A549 (cell line): ENCODE measurements at regions not wholly inside any gene's neighbourhood (a gene's known extent, or its start where the extent isn't known, plus 50 kb on each side); places are given as distances from the start of the nearest gene placed in this dataset.

Source experiments
- ATAC-seq, 2 experiments: fragments of 200-7000 bp in 1 of 2; fragments of >200 bp in 1 of 2; cut with Nextera tagmentation in 1 of 2; cut with Tn5 transposase in 1 of 2; 3 replicates each; pipeline versions ENCODE4 v1.8.0 to v1.9.1; 2018 to 2020; ENCODE audit warnings: mild to moderate bottlenecking in 1 of 2, moderate library complexity in 1 of 2
- CTCF ChIA-PET: fragments of 300-600 bp; sonication (Branson Sonifier 250); formaldehyde crosslinking; extraction: SDS; loops from one replicate; lab custom pipeline; 2021; ENCODE audit warnings: antibody characterized with exemption, inconsistent platforms; lab: Yijun Ruan, JAX
- POLR2A ChIA-PET: fragments of 350-600 bp; formaldehyde crosslinking; extraction: SDS; loops from one replicate; lab custom pipeline; 2021; ENCODE audit warnings: antibody characterized with exemption, inconsistent platforms; lab: Yijun Ruan, JAX
- DNase-seq, 2 experiments: peaks; one replicate each; pipeline versions ENCODE4 v3.0.0 to v3.0.0-alpha.2; 2011 to 2016; ENCODE audit warnings: low read depth in 1 of 2, low spot score in 1 of 2
- FAIRE-seq: peaks from 2 replicates; lab custom pipeline; 2011; peaks lifted over from hg19 to GRCh38; lab: Jason Lieb, UNC
- H3K27ac ChIP-seq, 2 experiments: fragments of >200 bp; sonication (Bioruptor Twin); formaldehyde crosslinking; 3 replicates each; pipeline ENCODE4 v1.5.1; 2016 to 2017
- H3K4me1 ChIP-seq: fragments of >200 bp; sonication (Bioruptor Twin); formaldehyde crosslinking; 3 replicates; pipeline ENCODE4 v1.6.1; 2016
- H3K4me2 ChIP-seq: fragments of >200 bp; sonication (Bioruptor Twin); formaldehyde crosslinking; 3 replicates; pipeline ENCODE4 v1.6.1; 2016
- H3K4me3 ChIP-seq: fragments of >200 bp; sonication (Bioruptor Twin); formaldehyde crosslinking; 3 replicates; pipeline ENCODE4 v1.5.1; 2016
- H3K9me3 ChIP-seq: fragments of >200 bp; sonication (Bioruptor Twin); formaldehyde crosslinking; 3 replicates; pipeline ENCODE4 v1.6.1; 2016
- CBX2 ChIP-seq: fragments of 200-600 bp; sonication (generic); IDR thresholded peaks from 2 replicates; pipeline ENCODE4 v1.6.1; 2016; ENCODE audit warnings: low read depth, mild to moderate bottlenecking, borderline replicate concordance
- EHF ChIP-seq: fragments of 250-450 bp; sonication (Bioruptor Pico); IDR thresholded peaks from 2 replicates; pipeline ENCODE4 v1.5.0; 2020; ENCODE audit warnings: mild to moderate bottlenecking
- ELK1 ChIP-seq: fragments of 150-350 bp; IDR thresholded peaks from 2 replicates; pipeline ENCODE4 v1.6.1; 2014; ENCODE audit warnings: low read depth, mild to moderate bottlenecking, low read length
- EP300 ChIP-seq, 2 experiments: fragments of >200 bp; sonication (Bioruptor Twin); formaldehyde crosslinking; IDR thresholded peaks; 2 replicates in 1 of 2; 3 replicates in 1 of 2; pipeline ENCODE4 v1.6.1; 2016 to 2017
- FOSB ChIP-seq: fragments of 250-450 bp; sonication (Bioruptor Pico); IDR thresholded peaks from 2 replicates; pipeline ENCODE4 v1.5.0; 2020; ENCODE audit warnings: mild to moderate bottlenecking, moderate library complexity
- FOSL2 ChIP-seq, 2 experiments: fragments of 450-650 bp in 1 of 2; fragments of >200 bp in 1 of 2; sonication (Bioruptor Twin) in 1 of 2; formaldehyde crosslinking; IDR thresholded peaks; 2 replicates each; pipeline versions ENCODE4 v1.5.0 to v1.6.1; 2016 to 2020; ENCODE audit warnings: mild to moderate bottlenecking in 1 of 2, moderate library complexity in 1 of 2
- FOXS1 ChIP-seq: fragments of 250-450 bp; sonication (Bioruptor Pico); IDR thresholded peaks from 2 replicates; pipeline ENCODE4 v1.5.0; 2020; ENCODE audit warnings: mild to moderate bottlenecking, moderate library complexity
- HMGXB4 ChIP-seq: fragments of 250-450 bp; sonication (Bioruptor Pico); IDR thresholded peaks from 2 replicates; pipeline ENCODE4 v1.5.0; 2021; ENCODE audit warnings: mild to moderate bottlenecking, moderate library complexity, borderline replicate concordance
- HOXA7 ChIP-seq: fragments of 250-450 bp; sonication (Bioruptor Pico); IDR thresholded peaks from 2 replicates; pipeline ENCODE4 v1.5.0; 2020; ENCODE audit warnings: mild to moderate bottlenecking, moderate library complexity
- HOXB5 ChIP-seq: fragments of 250-450 bp; sonication (Bioruptor Pico); IDR thresholded peaks from 2 replicates; pipeline ENCODE4 v1.5.0; 2020; ENCODE audit warnings: mild to moderate bottlenecking, moderate library complexity
- KDM5A ChIP-seq: fragments of 200-600 bp; sonication (generic); IDR thresholded peaks from 2 replicates; pipeline ENCODE4 v1.6.1; 2016; ENCODE audit warnings: antibody characterized with exemption, mild to moderate bottlenecking
- MAX ChIP-seq: IDR thresholded peaks from 2 replicates; pipeline ENCODE4 v1.6.1; 2012
- MAZ ChIP-seq: fragments of 150-350 bp; IDR thresholded peaks from 2 replicates; pipeline ENCODE4 v1.6.1; 2014; ENCODE audit warnings: antibody characterized with exemption, low read depth, low read length, borderline replicate concordance
- RAD21 ChIP-seq, 2 experiments: fragments of >200 bp in 1 of 2; sonication (Bioruptor Twin) in 1 of 2; formaldehyde crosslinking in 1 of 2; IDR thresholded peaks in 1 of 2; conservative IDR thresholded peaks in 1 of 2; 2 replicates in 1 of 2; 3 replicates in 1 of 2; pipeline ENCODE4 v1.6.1; 2012 to 2018; ENCODE audit warnings: inconsistent platforms in 1 of 2
- REST ChIP-seq: fragments of 200-600 bp; sonication (generic); IDR thresholded peaks from 2 replicates; pipeline ENCODE4 v1.6.1; 2016; ENCODE audit warnings: antibody characterized with exemption, mild to moderate bottlenecking, moderate library complexity
- SMC3 ChIP-seq: fragments of >200 bp; sonication (Bioruptor Twin); formaldehyde crosslinking; IDR thresholded peaks from 3 replicates; pipeline ENCODE4 v1.6.1; 2018; ENCODE audit warnings: inconsistent platforms
- SREBF2 ChIP-seq: fragments of 450-650 bp; IDR thresholded peaks from 2 replicates; pipeline ENCODE4 v1.6.1; 2014; ENCODE audit warnings: mild to moderate bottlenecking, moderate library complexity
- TFCP2L1 ChIP-seq: fragments of 250-450 bp; sonication (Bioruptor Pico); IDR thresholded peaks from 2 replicates; pipeline ENCODE4 v1.5.0; 2021; ENCODE audit warnings: mild to moderate bottlenecking
- WGBS: methylation state at CpG from one replicate; pipeline ENCODE4 v1.1.6; 2017; ENCODE audit errors: missing lambda C conversion rate; 5-methylcytosine and 5-hydroxymethylcytosine counted together

- FAIRE-seq = no peak
- no peaks in the 10 kb centered on the region for H3K4me1 ChIP-seq
Observed at GRCh38 chr12:94027561-94027960, 120.8 kb upstream of the PLXNC1 start.

DNA sequence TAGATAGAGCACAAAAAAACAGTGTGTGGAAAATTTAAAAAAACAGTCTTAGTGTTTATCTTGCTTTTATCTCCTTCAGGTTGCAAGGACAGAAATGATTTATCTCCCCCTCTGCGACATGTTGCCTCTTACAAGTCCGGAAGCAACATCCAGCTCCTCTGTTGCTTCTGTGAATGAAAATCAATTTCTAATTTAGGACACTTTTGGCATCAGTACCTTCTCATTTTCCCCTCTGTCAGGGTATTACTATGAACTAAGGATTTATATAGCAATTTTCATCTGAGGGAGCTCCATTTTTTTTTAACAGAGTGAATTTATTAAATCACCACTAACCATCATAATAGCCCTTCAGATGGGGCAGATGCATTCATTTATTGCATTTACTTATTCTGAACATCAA lies 116.6 kb upstream of the PLXNC1 start:
- POLR2A ChIA-PET = no interaction called here
- Histone ChIP-seq H3K4me3 (no peak overlapping the region), H3K4me1 (no peaks in the 10 kb centered on the region), H3K9me3 (peaks cover 26% of the 10 kb centered on the region), H3K27ac (no peak overlapping the region), H3K4me2 (no peak overlapping the region)
- ATAC-seq (no peak), FAIRE-seq (no peak), DNase-seq (no peak)
- no peak for TF ChIP-seq FOXS1 (CRISPR knock-in tag)
- no peak for TF ChIP-seq HMGXB4 (CRISPR knock-in tag)
- TF ChIP-seq HOXA7 (CRISPR knock-in tag) = no peak
- no peak for TF ChIP-seq FOSB (CRISPR knock-in tag)
- TF ChIP-seq CBX2 = no peak
- TF ChIP-seq REST = no peak
- no peak for TF ChIP-seq TFCP2L1 (CRISPR knock-in tag)
- no peak for TF ChIP-seq RAD21 (conservative IDR thresholded peaks at IDR 0.05 in 1 of 2, IDR thresholded peaks at IDR 0.05 in 1 of 2)
- no peak for TF ChIP-seq SMC3
- 83% methylated on average over 2 of the region's 2 CpGs for WGBS
- CTCF ChIA-PET = interaction anchor here (0.6 to 3.0 kb wide), 4 partner anchors 15 to 529 kb away, joined by 3 to 10 read pairs (median 3); no protein-coding TSS in a partner anchor

More at GRCh38 chr12:94027561-94027960, 120.8 kb upstream of the PLXNC1 start:
- no peak for DNase-seq
- CTCF ChIA-PET = interaction anchor here (1.2 kb wide), 1 partner anchor 41 kb away, joined by 3 read pairs; no protein-coding TSS in a partner anchor
- H3K4me3 ChIP-seq = no peak overlapping the region
- no peak overlapping the region for H3K4me2 ChIP-seq
- no peak for ATAC-seq
- WGBS = 34% methylated on average over 3 of the region's 3 CpGs
- no peak overlapping the region for H3K27ac ChIP-seq
- TF ChIP-seq KDM5A (no peak), ELK1 (no peak)
- TF ChIP-seq, all 56 proteins: peak for 0
- POLR2A ChIA-PET = no interaction called here
- peaks cover 18% of the 10 kb centered on the region for H3K9me3 ChIP-seq

DNA sequence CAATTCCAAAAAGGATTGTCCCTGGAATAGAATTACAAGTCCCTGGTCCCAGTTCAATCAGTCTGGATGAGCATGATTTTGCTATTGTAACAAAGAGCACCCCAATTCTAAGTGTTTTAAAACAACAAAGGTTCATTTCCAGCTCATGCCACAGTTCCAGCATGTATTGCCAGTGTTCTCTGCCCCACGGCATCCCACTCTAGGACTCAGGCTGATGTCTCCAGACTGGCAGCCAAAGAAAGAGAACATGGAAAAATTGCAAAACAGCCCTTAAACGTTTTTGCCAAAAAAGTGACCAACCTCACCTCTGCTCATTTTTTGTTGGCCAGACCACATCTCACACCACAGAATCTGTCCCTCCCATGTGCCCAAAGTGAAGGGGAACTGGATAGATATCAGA lies 116.0 kb upstream of the PLXNC1 start:
- TF ChIP-seq HMGXB4 (CRISPR knock-in tag) (no peak), SMC3 (no peak), MAX (no peak), HOXB5 (CRISPR knock-in tag) (no peak), REST (no peak), EHF (CRISPR knock-in tag) (no peak), FOSL2 (IDR thresholded peaks at IDR 0.05) (no peak), FOSL2 (CRISPR knock-in tag; IDR thresholded peaks at IDR 0.05) (no peak), EP300 (IDR thresholded peaks at IDR 0.05) (no peak), SREBF2 (no peak), CBX2 (no peak), MAZ (no peak)
- Histone ChIP-seq H3K4me3 (no peak overlapping the region), H3K9me3 (peaks cover 28% of the 10 kb centered on the region), H3K4me2 (no peak overlapping the region), H3K27ac (no peak overlapping the region), H3K4me1 (no peaks in the 10 kb centered on the region)
- POLR2A ChIA-PET = no interaction called here
- 18% methylated on average over 2 of the region's 2 CpGs for WGBS
- no peak for FAIRE-seq
- ATAC-seq = no peak
- no peak for DNase-seq
- CTCF ChIA-PET = interaction anchor here (1.0 to 3.0 kb wide), 3 partner anchors 14 to 69 kb away, joined by 3 to 10 read pairs (median 3); no protein-coding TSS in a partner anchor
